K562 (cell line): ENCODE measurements at regions not wholly inside any gene's neighbourhood (a gene's known extent, or its start where the extent isn't known, plus 50 kb on each side); places are given as distances from the start of the nearest gene placed in this dataset.

Experiments
- ETV5 ChIP-seq: sonication (generic); formaldehyde crosslinking; IDR thresholded peaks from 2 replicates; pipeline ENCODE4 v1.4.0; 2020; ENCODE audit warnings: low read depth, mild to moderate bottlenecking, missing genetic modification reagents
- EWSR1 ChIP-seq: fragments of 450-650 bp; IDR thresholded peaks from 2 replicates; pipeline ENCODE4 v1.6.1; 2018; ENCODE audit warnings: borderline replicate concordance, mild to moderate bottlenecking, low read depth, moderate library complexity; ENCODE audit not compliant: partially characterized antibody
- POLR2A ChIP-seq: fragments of 450-650 bp; conservative IDR thresholded peaks from 2 replicates; pipeline ENCODE4 v1.6.1; 2016
- RBM34 ChIP-seq: fragments of 200-400 bp; formaldehyde crosslinking; IDR thresholded peaks from 2 replicates; pipeline ENCODE4 v1.6.1; 2018; ENCODE audit warnings: low read length, borderline replicate concordance; ENCODE audit not compliant: insufficient read depth
- SAP30 ChIP-seq: fragments of 200-600 bp; sonication (generic); IDR thresholded peaks from 2 replicates; pipeline ENCODE4 v1.6.1; 2012; ENCODE audit warnings: borderline replicate concordance, low read depth, mild to moderate bottlenecking, moderate library complexity, low read length, control low read depth, inconsistent platforms; ENCODE audit not compliant: insufficient read depth, poor library complexity, severe bottlenecking
- TAF9B ChIP-seq: fragments of 450-650 bp; IDR thresholded peaks from 2 replicates; pipeline ENCODE4 v1.6.1; 2018; ENCODE audit warnings: mild to moderate bottlenecking; ENCODE audit not compliant: partially characterized antibody
- ZC3H4 ChIP-seq: sonication (generic); formaldehyde crosslinking; IDR thresholded peaks from 2 replicates; pipeline ENCODE4 v1.9.0; 2021; ENCODE audit warnings: missing genetic modification reagents, borderline replicate concordance
- ZNF175 ChIP-seq: fragments of 200-800 bp; sonication (Bioruptor generic); IDR thresholded peaks from 2 replicates; pipeline ENCODE4 v1.6.1; 2016; ENCODE audit warnings: low read depth, mild to moderate bottlenecking, missing genetic modification characterization, missing compliant biosample characterization
- TF ChIP-seq, protein P1 (sequence below): fragments of 250-450 bp; sonication (Bioruptor Pico); IDR thresholded peaks from 2 replicates; pipeline ENCODE4 v1.8.0; 2022; ENCODE audit warnings: moderate library complexity, mild to moderate bottlenecking, inconsistent platforms
- TF ChIP-seq, protein P2 (sequence below): sonication (generic); formaldehyde crosslinking; IDR thresholded peaks from 2 replicates; pipeline ENCODE4 v1.8.1; 2023; ENCODE audit warnings: mild to moderate bottlenecking, missing genetic modification reagents, moderate library complexity
- TF ChIP-seq, protein P3 (sequence below): IDR thresholded peaks from 2 replicates; pipeline ENCODE4 v1.6.1; 2016; ENCODE audit warnings: missing genetic modification characterization, missing compliant biosample characterization

DNA sequence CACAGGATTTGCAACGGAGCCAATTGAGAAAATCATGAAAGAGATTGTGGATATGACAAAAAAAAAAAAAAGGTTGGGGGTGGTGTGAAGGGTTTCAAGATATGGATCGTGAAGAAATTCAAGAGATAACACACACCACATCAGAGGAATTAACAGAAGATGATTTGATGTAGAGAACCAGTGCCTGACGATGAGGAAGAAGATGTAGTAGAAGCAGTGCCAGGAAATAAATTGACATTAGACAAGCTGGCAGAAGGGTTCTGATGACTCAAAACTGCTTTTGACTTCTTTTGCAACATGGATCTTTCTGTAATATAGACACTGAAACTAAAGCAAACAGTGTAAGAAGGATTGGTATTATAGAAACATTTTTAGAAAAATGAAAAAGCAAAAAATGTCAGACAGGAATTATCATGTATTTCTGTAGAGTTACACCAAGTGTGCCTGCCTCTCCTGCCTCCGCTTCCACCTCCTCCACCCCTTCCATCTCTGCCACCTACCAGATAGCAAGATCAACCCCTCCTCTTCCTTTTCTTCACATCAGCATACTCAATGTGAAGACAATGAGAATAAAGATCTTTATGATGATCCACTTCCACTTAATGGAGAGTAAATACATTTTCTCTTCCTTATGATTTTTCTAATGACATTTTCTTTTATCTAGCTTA, 127.5 kb upstream of the OTUD4 start (continued):
- TF ChIP-seq TAF9B, result no peak
- TF ChIP-seq ZNF175 (CRISPR knock-in tag), result no peak
- TF ChIP-seq, protein P1, sequence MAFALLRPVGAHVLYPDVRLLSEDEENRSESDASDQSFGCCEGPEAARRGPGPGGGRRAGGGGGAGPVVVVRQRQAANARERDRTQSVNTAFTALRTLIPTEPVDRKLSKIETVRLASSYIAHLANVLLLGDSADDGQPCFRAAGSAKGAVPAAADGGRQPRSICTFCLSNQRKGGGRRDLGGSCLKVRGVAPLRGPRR, result no peak
- TF ChIP-seq, protein P2, sequence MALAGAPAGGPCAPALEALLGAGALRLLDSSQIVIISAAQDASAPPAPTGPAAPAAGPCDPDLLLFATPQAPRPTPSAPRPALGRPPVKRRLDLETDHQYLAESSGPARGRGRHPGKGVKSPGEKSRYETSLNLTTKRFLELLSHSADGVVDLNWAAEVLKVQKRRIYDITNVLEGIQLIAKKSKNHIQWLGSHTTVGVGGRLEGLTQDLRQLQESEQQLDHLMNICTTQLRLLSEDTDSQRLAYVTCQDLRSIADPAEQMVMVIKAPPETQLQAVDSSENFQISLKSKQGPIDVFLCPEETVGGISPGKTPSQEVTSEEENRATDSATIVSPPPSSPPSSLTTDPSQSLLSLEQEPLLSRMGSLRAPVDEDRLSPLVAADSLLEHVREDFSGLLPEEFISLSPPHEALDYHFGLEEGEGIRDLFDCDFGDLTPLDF, result no peak
- TF ChIP-seq POLR2A, result no peak
- TF ChIP-seq ETV5 (CRISPR knock-in tag), result no peak
- no peak for TF ChIP-seq EWSR1
- TF ChIP-seq ZC3H4 (CRISPR knock-in tag), result no peak
- TF ChIP-seq, protein P3, sequence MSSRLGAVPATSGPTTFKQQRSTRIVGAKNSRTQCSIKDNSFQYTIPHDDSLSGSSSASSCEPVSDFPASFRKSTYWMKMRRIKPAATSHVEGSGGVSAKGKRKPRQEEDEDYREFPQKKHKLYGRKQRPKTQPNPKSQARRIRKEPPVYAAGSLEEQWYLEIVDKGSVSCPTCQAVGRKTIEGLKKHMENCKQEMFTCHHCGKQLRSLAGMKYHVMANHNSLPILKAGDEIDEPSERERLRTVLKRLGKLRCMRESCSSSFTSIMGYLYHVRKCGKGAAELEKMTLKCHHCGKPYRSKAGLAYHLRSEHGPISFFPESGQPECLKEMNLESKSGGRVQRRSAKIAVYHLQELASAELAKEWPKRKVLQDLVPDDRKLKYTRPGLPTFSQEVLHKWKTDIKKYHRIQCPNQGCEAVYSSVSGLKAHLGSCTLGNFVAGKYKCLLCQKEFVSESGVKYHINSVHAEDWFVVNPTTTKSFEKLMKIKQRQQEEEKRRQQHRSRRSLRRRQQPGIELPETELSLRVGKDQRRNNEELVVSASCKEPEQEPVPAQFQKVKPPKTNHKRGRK, result no peak
- TF ChIP-seq RBM34, result no peak
- TF ChIP-seq SAP30, result no peak
